PC-3 (cell line): ENCODE measurements at regions not wholly inside any gene's neighbourhood (a gene's known extent, or its start where the extent isn't known, plus 50 kb on each side); places are given as distances from the start of the nearest gene placed in this dataset.

Experiments
- ATAC-seq: fragments of 200-7000 bp; cut with Tn5 transposase; 2 replicates; pipeline ENCODE4 v1.9.1; 2020; ENCODE audit warnings: mild to moderate bottlenecking, moderate library complexity
- BruUV-seq: library from RNA; stranded (reverse); fragments of 400-500 nt; replicated peaks from 2 replicates; lab custom pipeline; 2021; lab: Mats Ljungman, UMichigan
- CTCF ChIA-PET: fragments of 300-600 bp; sonication (Branson Sonifier 250); formaldehyde crosslinking; loops from one replicate; lab custom pipeline; 2022; ENCODE audit warnings: antibody characterized with exemption; lab: Charles Lee
- POLR2A ChIA-PET: fragments of 300-600 bp; sonication (Branson Sonifier 250); formaldehyde crosslinking; loops from one replicate; lab custom pipeline; 2022; ENCODE audit warnings: antibody characterized with exemption; ENCODE audit not compliant: unreplicated experiment; lab: Charles Lee
- DNase-seq: peaks from one replicate; pipeline ENCODE4 v3.0.0-alpha.2; 2015
- H2AFZ ChIP-seq: fragments of 300-600 bp; sonication (generic); 2 replicates; pipeline ENCODE4 v1.6.0; 2016; ENCODE audit warnings: antibody characterized with exemption, low read length
- H3F3A ChIP-seq: fragments of 300-600 bp; sonication (generic); one replicate; pipeline ENCODE4 v1.6.0; 2017; ENCODE audit warnings: antibody characterized with exemption, low read length, control low read depth, mild to moderate bottlenecking; ENCODE audit not compliant: unreplicated experiment
- H3K27ac ChIP-seq: fragments of 300-600 bp; sonication (generic); 2 replicates; pipeline ENCODE4 v1.5.1; 2016; ENCODE audit warnings: mild to moderate bottlenecking, low read length
- H3K27me3 ChIP-seq: fragments of 300-600 bp; sonication (generic); 2 replicates; pipeline ENCODE4 v1.6.1; 2016; ENCODE audit warnings: low read length, mixed read lengths
- H3K36me3 ChIP-seq: fragments of 300-600 bp; sonication (generic); 2 replicates; pipeline ENCODE4 v1.6.1; 2016; ENCODE audit warnings: low read depth, mixed run types, low read length, mixed read lengths
- H3K4me1 ChIP-seq: fragments of 300-600 bp; sonication (generic); 2 replicates; pipeline ENCODE4 v1.5.1; 2016; ENCODE audit warnings: low read length; ENCODE audit not compliant: insufficient read depth
- H3K4me2 ChIP-seq: fragments of 300-600 bp; sonication (generic); 2 replicates; pipeline ENCODE4 v1.6.0; 2016; ENCODE audit warnings: low read length
- H3K4me3 ChIP-seq: fragments of 300-600 bp; sonication (generic); 2 replicates; pipeline ENCODE4 v1.5.1; 2016; ENCODE audit warnings: mild to moderate bottlenecking, low read length, mixed read lengths
- H3K79me2 ChIP-seq: fragments of 300-600 bp; sonication (generic); 2 replicates; pipeline ENCODE4 v1.6.1; 2017; ENCODE audit warnings: low read length, mixed read lengths
- H3K9ac ChIP-seq: fragments of 300-600 bp; sonication (generic); 2 replicates; pipeline ENCODE4 v1.6.0; 2016; ENCODE audit warnings: mild to moderate bottlenecking, low read length
- H3K9me2 ChIP-seq: fragments of 300-600 bp; sonication (generic); replicated peaks from 2 replicates; pipeline ENCODE4 v1.6.1; 2016; ENCODE audit warnings: mixed run types, low read length, mixed read lengths
- H3K9me3 ChIP-seq: fragments of 300-600 bp; sonication (generic); 2 replicates; pipeline ENCODE4 v1.6.1; 2016; ENCODE audit warnings: low read length, mixed read lengths
- H4K20me1 ChIP-seq: fragments of 300-600 bp; sonication (generic); 2 replicates; pipeline ENCODE4 v1.6.1; 2016; ENCODE audit warnings: low read length, mixed read lengths
- CTCF ChIP-seq: fragments of 300-600 bp; sonication (generic); conservative IDR thresholded peaks from 2 replicates; pipeline ENCODE4 v1.5.1; 2017; ENCODE audit warnings: antibody characterized with exemption, low read depth, mild to moderate bottlenecking, low read length
- EZH2 ChIP-seq: fragments of 300-600 bp; sonication (generic); IDR thresholded peaks from one replicate; pipeline ENCODE4 v1.6.1; 2017; ENCODE audit warnings: antibody characterized with exemption, mild to moderate bottlenecking, low read length; ENCODE audit not compliant: unreplicated experiment
- EZH2phosphoT487 ChIP-seq: fragments of 300-600 bp; sonication (generic); IDR thresholded peaks from 2 replicates; pipeline ENCODE4 v1.6.1; 2018; ENCODE audit warnings: mild to moderate bottlenecking, antibody characterized with exemption, low read length, borderline replicate concordance
- intact Hi-C: fragments of 100-400 bp; cut with micrococcal nuclease; formaldehyde crosslinking; loops from 2 replicates; pipeline ENCODE4 v1.9.0; 2023

GRCh38 chr19:31943778-31944177 is 401.6 kb upstream of the ZNF507 start:
- TF ChIP-seq EZH2: no peak
- TF ChIP-seq CTCF: no peak
- TF ChIP-seq EZH2phosphoT487: no peak
- H3K27me3 ChIP-seq: no peaks in the 10 kb centered on the region
- no peaks in the 10 kb centered on the region for H3K4me1 ChIP-seq
- no peak overlapping the region for H3K9ac ChIP-seq
- H3K4me2 ChIP-seq: no peak overlapping the region
- no peak overlapping the region for H2AFZ ChIP-seq
- intact Hi-C loops: no loop called here
- no peak for DNase-seq
- no TSS peak for BruUV-seq
- no peak overlapping the region for H3K27ac ChIP-seq
- no peaks in the 10 kb centered on the region for H3K36me3 ChIP-seq
- H3K4me3 ChIP-seq: no peak overlapping the region
- no peaks in the 10 kb centered on the region for H4K20me1 ChIP-seq
- ATAC-seq: no peak
- ChIA-PET CTCF (no interaction called here), POLR2A (no interaction called here)
- no peaks in the 10 kb centered on the region for H3K9me2 ChIP-seq
- H3K79me2 ChIP-seq: no peaks in the 10 kb centered on the region
- H3K9me3 ChIP-seq: no peaks in the 10 kb centered on the region
- H3F3A ChIP-seq: no peaks in the 10 kb centered on the region

DNA sequence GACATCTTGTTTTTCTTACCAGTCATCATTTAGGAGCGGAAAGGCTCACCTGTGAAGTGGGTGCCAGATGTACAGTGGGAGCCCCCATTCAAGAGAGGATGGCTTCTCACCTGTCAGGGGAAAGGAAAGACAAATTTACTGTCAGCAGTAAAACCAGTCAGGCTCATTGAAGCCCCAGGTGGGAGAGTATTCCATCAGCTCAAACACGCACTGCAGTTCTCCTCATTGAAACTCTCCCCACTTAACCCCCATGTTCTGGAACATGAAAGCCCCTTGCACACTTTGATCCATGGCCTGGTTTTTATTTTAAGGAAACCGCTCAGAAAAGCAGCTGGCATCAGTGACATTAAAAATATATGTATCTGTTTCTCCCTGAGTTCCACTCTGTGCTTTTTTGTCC is 401.1 kb upstream of the ZNF507 start:
- DNase-seq (no peak), ATAC-seq (no peak)
- no peaks in the 10 kb centered on the region for H3K79me2 ChIP-seq
- ChIA-PET POLR2A (no interaction called here), CTCF (no interaction called here)
- no peaks in the 10 kb centered on the region for H3K36me3 ChIP-seq
- no peaks in the 10 kb centered on the region for H3K4me1 ChIP-seq
- no peaks in the 10 kb centered on the region for H4K20me1 ChIP-seq
- H3K27ac ChIP-seq: no peak overlapping the region
- no peak overlapping the region for H3K4me3 ChIP-seq
- H3K9me3 ChIP-seq: no peaks in the 10 kb centered on the region
- intact Hi-C loops: no loop called here
- no peaks in the 10 kb centered on the region for H3K9me2 ChIP-seq
- H3K9ac ChIP-seq: no peak overlapping the region
- H3F3A ChIP-seq: no peaks in the 10 kb centered on the region
- H3K27me3 ChIP-seq: no peaks in the 10 kb centered on the region
- H2AFZ ChIP-seq: no peak overlapping the region
- BruUV-seq: no TSS peak
- no peak for TF ChIP-seq EZH2phosphoT487
- TF ChIP-seq CTCF: no peak
- TF ChIP-seq EZH2: no peak
- no peak overlapping the region for H3K4me2 ChIP-seq

DNA sequence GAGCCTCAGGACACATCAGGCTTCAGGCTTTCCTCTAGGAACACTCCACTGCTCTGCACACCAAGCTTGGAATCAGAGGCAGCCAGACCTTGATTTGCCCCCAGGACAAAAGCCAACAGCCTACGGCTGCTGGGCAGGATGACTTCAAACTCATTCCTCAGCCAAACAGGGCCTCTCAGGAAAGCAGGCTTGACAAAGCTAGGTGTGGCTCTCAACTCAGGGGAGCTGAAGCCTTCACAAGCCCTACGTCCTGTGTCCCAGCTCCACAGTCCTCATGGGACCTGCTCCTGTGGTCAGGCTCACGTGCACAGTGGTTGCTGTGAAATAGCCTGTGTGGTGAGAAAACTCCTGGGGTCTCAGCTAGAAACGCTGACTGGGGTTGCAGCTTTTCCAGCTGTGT is 398.9 kb upstream of the ZNF507 start:
- CTCF ChIA-PET: no interaction called here
- Histone ChIP-seq H4K20me1 (no peaks in the 10 kb centered on the region), H3K27me3 (no peaks in the 10 kb centered on the region), H3K79me2 (no peaks in the 10 kb centered on the region), H3K9me2 (no peaks in the 10 kb centered on the region), H3K9me3 (no peaks in the 10 kb centered on the region), H3K36me3 (no peaks in the 10 kb centered on the region), H3F3A (no peaks in the 10 kb centered on the region), H3K9ac (no peak overlapping the region), H2AFZ (no peak overlapping the region), H3K4me1 (no peaks in the 10 kb centered on the region), H3K27ac (no peak overlapping the region), H3K4me2 (no peak overlapping the region), H3K4me3 (no peak overlapping the region)
- POLR2A ChIA-PET: no interaction called here
- no peak for DNase-seq
- no TSS peak for BruUV-seq
- intact Hi-C loops: no loop called here
- TF ChIP-seq CTCF: no peak
- no peak for TF ChIP-seq EZH2phosphoT487
- no peak for TF ChIP-seq EZH2
- no peak for ATAC-seq
